GM12891 (cell line): ENCODE measurements at regions not wholly inside any gene's neighbourhood (a gene's known extent, or its start where the extent isn't known, plus 50 kb on each side); places are given as distances from the start of the nearest gene placed in this dataset.

ENCODE experiments used
- DNase-seq: peaks from one replicate; pipeline ENCODE4 v3.0.0; 2011; ENCODE audit warnings: low spot score; ENCODE audit not compliant: insufficient read length
- FAIRE-seq: peaks from 2 replicates; lab custom pipeline; 2011; peaks lifted over from hg19 to GRCh38; lab: Jason Lieb, UNC
- PAX5 ChIP-seq: IDR thresholded peaks from 2 replicates; pipeline ENCODE4 v1.6.1; 2011; ENCODE audit warnings: low read length, moderate library complexity, mild to moderate bottlenecking; ENCODE audit not compliant: insufficient read depth, severe bottlenecking
- POLR2A ChIP-seq: IDR thresholded peaks from 2 replicates; pipeline ENCODE4 v1.6.1; 2011; ENCODE audit warnings: low read depth, low read length, control low read depth
- POLR2AphosphoS5 ChIP-seq: IDR thresholded peaks from 2 replicates; pipeline ENCODE4 v1.6.1; 2011; ENCODE audit warnings: low read depth, low read length, control low read depth
- POU2F2 ChIP-seq: IDR thresholded peaks from 2 replicates; pipeline ENCODE4 v1.6.1; 2011; ENCODE audit warnings: low read depth, mild to moderate bottlenecking, control low read depth, low read length, moderate library complexity
- SPI1 ChIP-seq: IDR thresholded peaks from 2 replicates; pipeline ENCODE4 v1.6.1; 2011; ENCODE audit warnings: low read depth, low read length, control low read depth
- TAF1 ChIP-seq: IDR thresholded peaks from 2 replicates; pipeline ENCODE4 v1.6.1; 2011; ENCODE audit warnings: low read depth, low read length, control low read depth

DNA sequence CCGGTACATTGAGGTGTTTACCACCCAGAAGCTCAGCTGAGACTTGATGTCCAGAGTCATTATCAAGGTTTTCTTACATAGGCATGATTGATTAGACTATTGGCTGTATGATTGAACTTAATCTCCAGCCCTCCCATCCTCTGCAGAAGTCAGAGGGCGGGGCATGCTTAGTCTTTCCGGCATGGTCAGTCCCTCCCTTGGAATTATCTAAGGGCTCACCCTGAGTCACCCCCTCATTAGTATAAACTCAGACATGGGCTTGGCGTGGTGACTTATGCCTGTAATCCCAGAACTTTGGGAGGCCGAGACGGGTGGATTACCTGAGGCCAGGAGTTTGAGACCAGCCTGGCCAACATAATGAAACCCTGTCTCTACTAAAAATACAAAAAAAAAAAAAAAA is 243.9 kb downstream of the VAPA start:
- TF ChIP-seq SPI1 (no peak), POU2F2 (no peak), PAX5 (no peak), POLR2A (no peak)
- DNase-seq: no peak
- FAIRE-seq: no peak

GRCh38 chr18:10160251-10160650 is 246.4 kb downstream of the VAPA start:
- DNase-seq (no peak), FAIRE-seq (no peak)
- TF ChIP-seq TAF1: no peak
- TF ChIP-seq PAX5: no peak
- TF ChIP-seq POLR2AphosphoS5: no peak
- no peak for TF ChIP-seq SPI1
- no peak for TF ChIP-seq POLR2A
- TF ChIP-seq POU2F2: no peak

DNA sequence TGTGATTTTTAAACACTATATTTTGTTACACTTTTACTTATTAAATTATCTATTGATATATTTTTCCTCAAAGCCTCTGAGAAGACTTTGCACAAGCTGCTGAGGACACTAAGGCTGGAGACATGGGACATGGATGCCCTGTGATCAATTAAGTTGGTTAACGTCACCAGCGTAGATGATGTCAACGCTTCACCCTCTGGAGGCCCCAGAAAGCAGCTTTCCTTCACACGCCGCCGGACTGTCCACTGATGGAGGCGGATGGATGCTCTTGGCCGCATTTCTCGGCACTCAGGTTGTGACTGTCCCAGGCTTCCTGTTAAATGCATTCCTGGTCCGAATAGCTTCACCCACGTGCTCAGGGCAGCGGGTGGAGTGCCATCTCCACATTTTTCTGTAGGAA is 247.5 kb downstream of the VAPA start:
- TF ChIP-seq SPI1: no peak
- no peak for TF ChIP-seq POU2F2
- TF ChIP-seq PAX5: no peak
- no peak for TF ChIP-seq POLR2A
- no peak for TF ChIP-seq TAF1
- no peak for TF ChIP-seq POLR2AphosphoS5
- no peak for FAIRE-seq
- no peak for DNase-seq

DNA sequence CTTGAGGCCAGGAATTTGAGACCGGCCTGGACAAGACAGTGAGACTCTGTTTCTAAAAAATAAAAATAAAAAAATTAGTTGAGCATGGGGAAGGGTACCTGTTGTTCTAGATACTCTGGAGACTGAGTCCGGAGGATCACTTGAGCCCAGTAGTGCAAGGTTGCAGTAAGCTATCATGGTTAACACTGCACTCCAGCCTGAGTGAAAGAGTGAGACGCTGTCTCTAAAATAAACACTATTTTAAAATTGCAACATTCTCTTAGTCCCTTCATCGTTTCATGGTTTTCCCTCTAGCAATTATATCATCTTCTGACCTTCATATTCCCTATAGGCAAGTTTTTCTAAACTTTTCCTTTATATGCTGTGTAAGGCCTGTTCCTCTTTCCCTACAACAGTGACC is 248.5 kb downstream of the VAPA start:
- no peak for DNase-seq
- TF ChIP-seq POLR2AphosphoS5 (no peak), POLR2A (no peak), TAF1 (no peak), POU2F2 (no peak), SPI1 (no peak), PAX5 (no peak)
- FAIRE-seq: no peak

- TF ChIP-seq PAX5: no peak
- TF ChIP-seq TAF1: no peak
- TF ChIP-seq POLR2A: no peak
- TF ChIP-seq POLR2AphosphoS5: no peak
- TF ChIP-seq SPI1: no peak
- TF ChIP-seq POU2F2: no peak
- no peak for FAIRE-seq
- no peak for DNase-seq
These were observed 250.7 kb downstream of the VAPA start for GRCh38 chr18:10164271-10165071.

GRCh38 chr18:10166164-10166807 is 252.5 kb downstream of the VAPA start:
- DNase-seq (no peak), FAIRE-seq (no peak)
- TF ChIP-seq POLR2AphosphoS5 (no peak), PAX5 (no peak), TAF1 (no peak), POU2F2 (no peak), SPI1 (no peak), POLR2A (no peak)

GRCh38 chr18:10167759-10168158 is 253.9 kb downstream of the VAPA start:
- DNase-seq (no peak), FAIRE-seq (no peak)

DNA sequence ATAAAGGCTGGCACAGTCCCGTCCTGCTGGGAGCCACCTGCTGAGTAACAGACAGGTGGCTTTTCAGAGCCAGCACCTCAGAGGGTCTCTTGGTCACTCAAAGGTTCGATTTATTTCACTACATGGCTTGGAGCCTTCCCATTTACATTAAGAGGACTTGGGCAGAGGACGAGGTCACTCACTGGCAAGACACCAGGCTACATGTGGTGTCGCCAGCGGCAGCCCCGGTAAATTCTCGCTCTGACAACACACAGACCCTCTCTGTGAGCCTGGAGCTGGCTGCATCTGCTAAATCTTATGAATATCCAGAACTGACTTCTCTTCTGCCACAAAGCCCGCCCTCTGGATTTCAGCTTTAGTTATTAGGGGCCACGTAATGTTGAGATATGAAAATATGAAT is 254.7 kb downstream of the VAPA start:
- no peak for TF ChIP-seq TAF1
- TF ChIP-seq POLR2A: no peak
- TF ChIP-seq POU2F2: no peak
- no peak for TF ChIP-seq SPI1
- TF ChIP-seq POLR2AphosphoS5: no peak
- no peak for TF ChIP-seq PAX5
- no peak for FAIRE-seq

More at GRCh38 chr18:10167759-10168158, 253.9 kb downstream of the VAPA start:
- TF ChIP-seq TAF1 (no peak), POU2F2 (no peak), PAX5 (no peak), POLR2A (no peak), SPI1 (no peak), POLR2AphosphoS5 (no peak)

GRCh38 chr18:10169064-10169562 is 255.3 kb downstream of the VAPA start:
- FAIRE-seq: no peak
- no peak for TF ChIP-seq POLR2A
- TF ChIP-seq PAX5: no peak
- TF ChIP-seq POU2F2: no peak
- no peak for TF ChIP-seq TAF1
- TF ChIP-seq SPI1: no peak
- no peak for TF ChIP-seq POLR2AphosphoS5
- DNase-seq: no peak

More for the DNA sequence above, 254.7 kb downstream of the VAPA start:
- DNase-seq: no peak
